Jurkat, Clone E6-1 (cell line): ENCODE measurements at regions not wholly inside any gene's neighbourhood (a gene's known extent, or its start where the extent isn't known, plus 50 kb on each side); places are given as distances from the start of the nearest gene placed in this dataset.
A peak's percentile ranks its signal among the peaks of the same experiment; 100 is the strongest.
"Not testable (repeated sequence)": the region's sequence is repeated elsewhere in the genome, so short reads cannot be mapped to it uniquely, and the experiment has no call there.

Source experiments
- DNase-seq: peaks from one replicate; pipeline ENCODE4 v3.0.0-alpha.2; 2011; ENCODE audit warnings: low read depth, low spot score
- H3K4me3 ChIP-seq: 2 replicates; pipeline ENCODE4 v1.5.1; 2011; ENCODE audit warnings: mild to moderate bottlenecking, low read length, control low read depth, moderate library complexity

DNA sequence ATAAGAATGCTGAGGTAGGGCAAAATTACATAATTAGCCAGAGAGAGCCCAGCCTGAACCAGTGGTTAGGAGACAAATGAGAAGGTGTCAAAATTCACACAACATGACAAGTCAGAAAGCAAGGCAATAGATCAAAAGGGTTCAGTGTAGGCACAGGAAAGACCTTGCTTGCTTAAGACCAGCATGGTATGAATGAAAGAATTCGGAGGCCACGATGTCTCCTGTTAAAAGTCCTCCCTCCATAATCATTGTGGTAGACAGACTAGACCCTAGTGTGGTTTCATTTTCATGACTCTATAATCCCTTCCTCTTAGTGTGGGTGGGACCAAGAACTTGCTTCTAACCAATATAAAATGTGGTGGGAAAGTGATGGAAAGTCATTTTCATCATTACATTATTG is 98.7 kb upstream of the ANKRD28 start:
- no peak overlapping the region for H3K4me3 ChIP-seq
- DNase-seq: peak; percentile 22

DNA sequence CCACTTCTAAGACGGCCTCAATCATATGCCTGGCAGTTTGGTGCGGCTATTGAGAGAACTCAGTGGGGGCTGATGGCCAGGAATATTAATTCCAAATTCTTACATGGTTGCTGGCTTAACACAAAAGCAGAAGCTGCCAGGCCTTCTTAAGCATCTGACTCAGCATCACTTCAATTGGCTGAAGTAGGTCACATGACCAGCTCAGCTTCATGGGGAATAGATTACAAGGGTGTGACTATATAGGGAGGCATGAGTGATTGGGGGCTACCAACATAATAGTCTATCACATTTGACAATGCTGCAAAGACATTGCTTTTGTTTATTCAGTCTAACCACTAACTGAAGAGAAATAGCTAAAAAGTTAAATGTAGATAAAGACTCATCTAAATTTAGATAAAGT is 101.6 kb upstream of the ANKRD28 start:
- DNase-seq: peak; percentile 15
- H3K4me3 ChIP-seq: no peak overlapping the region

DNA sequence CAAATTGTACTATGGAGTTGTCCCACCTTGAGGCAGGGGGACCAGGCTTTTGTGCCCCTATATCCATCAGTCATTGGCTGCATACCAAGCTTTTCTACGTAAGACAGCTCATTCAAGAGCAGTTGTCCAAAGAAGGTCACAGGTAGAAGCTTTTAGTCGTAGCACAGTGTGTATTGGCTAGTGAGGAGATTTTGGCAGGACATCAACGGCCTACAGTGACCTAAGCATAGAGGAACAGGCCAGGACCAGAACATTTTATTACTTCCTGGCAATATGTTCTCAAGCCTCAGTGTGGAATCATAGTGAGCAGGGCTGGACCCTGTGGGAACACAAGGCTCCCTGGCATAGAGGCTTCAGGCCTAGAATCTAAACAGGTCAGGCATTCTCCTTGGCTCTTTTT is 105.4 kb upstream of the ANKRD28 start:
- no peak overlapping the region for H3K4me3 ChIP-seq
- DNase-seq: no peak

DNA sequence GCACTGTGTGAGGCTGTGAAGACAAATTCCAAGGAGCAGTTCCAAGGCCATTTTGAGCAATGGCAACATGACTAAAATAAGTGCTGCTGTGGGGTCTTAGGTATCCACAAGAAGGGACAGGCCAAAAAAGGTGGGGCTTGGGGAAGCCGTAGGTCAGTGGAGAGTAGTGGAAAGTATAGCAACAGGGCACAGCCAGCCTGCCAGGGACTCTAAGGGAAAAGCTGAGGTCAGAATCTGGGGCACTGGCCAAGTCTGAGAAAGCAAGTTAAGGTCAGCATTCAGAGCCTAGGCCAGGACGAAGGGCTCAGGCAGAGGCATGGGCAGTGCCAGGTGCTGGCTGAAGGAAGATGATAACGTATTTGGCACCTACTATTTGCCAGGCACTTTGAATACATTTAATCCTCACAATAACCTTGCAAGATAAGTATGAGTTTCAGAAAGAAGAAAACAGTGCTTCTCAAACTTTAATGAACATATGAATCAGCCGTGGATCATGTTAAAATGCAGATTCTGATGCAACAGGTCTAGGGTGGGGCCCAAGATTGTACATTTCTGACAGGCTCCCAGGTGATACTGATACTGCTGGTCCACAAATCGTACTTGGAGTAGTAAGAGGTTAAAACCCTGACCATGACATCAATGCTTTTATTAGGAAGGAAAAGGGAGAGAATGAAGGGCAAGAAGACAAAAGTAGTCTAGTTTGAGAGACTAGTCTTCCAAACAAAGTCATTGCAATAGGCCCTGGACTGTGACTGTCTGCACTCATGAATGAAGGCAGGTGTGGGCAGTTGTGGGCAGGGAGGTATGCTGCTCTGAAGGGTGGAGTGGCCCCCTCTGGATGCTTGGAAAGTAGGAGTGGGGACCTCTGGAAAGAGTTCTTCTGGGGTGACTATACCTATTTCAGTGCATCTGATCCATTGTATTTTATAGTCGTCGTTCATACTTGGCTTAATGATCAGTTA is 106.3 kb upstream of the ANKRD28 start:
- H3K4me3 ChIP-seq: no peak overlapping the region
- DNase-seq: no peak

DNA sequence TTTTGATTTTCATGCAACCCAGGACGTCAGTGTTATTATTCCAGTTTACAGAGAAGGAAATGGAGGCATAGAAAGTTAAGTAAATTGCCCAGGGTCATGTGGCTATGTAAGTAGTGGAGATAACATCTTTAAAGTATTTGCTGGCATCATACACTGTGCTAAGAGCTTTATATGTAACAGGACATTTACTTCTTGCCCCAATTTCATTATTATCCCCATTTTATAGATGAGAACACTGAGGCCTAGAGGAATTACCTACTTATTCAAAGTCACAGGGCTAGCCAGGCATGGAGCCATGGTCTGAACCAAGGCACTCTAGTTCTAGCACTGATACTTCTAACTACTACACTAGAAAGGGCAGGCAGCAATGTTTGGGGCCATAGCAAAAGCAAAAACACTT is 107.3 kb upstream of the ANKRD28 start:
- no peak for DNase-seq
- H3K4me3 ChIP-seq: no peak overlapping the region

DNA sequence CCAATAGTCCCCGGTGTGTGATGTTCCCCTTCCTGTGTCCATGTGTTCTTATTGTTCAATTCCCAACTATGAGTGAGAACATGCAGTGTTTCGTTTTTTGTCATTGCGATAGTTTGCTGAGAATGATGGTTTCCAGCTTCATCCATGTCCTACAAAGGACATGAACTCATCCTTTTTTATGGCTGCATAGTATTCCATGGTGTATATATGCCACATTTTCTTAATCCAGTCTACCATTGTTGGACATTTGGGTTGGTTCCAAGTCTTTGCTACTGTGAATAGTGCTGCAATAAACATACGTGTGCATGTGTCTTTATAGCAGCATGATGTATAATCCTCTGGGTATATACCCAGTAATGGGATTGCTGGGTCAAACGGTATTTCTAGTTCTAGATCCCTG is 109.6 kb upstream of the ANKRD28 start:
- H3K4me3 ChIP-seq, DNase-seq: not testable (repeated sequence)

DNA sequence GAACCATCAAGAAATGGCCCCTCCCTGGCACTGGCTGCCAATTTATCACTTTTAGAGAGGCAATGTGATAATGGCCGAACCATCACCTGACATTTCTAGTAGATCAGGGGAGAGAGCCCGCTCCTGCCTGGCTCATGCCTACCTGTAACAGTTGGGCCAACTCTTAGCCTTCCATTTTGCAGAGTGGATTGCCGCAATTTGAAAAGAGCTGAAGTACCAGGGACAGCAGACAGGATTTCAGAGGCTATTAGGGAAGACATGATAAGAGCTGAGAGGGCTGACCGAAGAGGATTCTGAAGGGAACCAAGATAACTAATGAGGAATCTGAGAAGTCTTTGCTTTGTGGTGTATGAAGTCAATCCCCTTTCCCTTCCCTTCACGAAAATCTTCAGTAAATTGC is 121.2 kb upstream of the ANKRD28 start:
- DNase-seq: no peak
- no peak overlapping the region for H3K4me3 ChIP-seq

DNA sequence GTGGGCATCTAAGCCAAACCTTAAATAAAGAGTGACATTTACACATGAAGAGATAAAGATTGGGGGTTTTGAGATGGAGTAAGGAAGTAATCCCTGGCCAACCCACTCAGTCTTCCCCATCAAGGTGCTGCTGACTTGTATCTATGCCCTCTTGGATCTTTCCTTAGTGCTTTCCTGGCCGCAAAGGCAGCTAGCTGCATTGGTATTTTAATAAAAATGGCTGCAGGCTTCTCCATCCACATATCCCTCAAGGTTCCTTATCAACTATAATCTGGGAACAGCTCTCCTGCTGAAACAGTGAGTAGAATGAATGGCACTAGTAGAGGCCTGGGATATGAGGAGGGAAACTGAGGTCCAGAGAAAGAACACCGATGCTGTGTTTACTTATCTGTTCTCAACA is 122.2 kb upstream of the ANKRD28 start:
- no peak for DNase-seq

DNA sequence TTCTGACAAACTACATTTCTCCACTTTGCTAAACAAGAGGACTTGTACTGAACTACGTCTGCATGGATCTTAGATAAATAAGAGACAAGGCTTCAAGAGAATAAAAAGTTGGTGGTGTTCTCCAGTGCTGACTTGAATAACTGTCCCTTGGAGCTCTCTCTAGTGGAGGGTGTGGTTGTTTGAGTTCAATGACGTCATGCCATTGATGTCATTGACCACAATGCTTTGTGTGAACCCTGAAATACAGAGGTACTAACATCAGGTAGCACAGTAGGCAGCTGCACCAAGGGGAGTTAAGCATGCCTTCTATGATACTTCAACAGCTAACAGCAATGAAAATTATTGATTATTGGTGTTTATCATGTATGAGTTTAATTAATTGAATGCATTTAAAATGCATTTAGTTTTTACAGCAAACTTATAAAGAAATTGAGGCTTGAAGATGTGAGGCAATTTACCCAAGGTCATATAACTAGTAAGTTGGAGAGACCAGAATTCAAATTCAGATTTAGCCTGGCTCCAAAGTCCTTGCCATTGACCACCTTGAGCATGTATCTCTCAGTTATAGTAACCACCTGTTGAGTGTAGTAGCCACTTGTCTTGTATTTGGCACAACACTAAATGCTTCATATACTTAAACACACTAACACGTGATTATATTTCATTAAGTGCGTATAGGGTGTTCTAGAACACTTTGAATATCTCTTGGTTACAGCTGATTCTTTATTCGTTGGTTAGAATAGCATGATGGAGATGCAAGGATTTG is 126.0 kb upstream of the ANKRD28 start:
- DNase-seq: peak; percentile 10
- no peak overlapping the region for H3K4me3 ChIP-seq

More for the DNA sequence above, 122.2 kb upstream of the ANKRD28 start:
- H3K4me3 ChIP-seq: no peak overlapping the region

DNA sequence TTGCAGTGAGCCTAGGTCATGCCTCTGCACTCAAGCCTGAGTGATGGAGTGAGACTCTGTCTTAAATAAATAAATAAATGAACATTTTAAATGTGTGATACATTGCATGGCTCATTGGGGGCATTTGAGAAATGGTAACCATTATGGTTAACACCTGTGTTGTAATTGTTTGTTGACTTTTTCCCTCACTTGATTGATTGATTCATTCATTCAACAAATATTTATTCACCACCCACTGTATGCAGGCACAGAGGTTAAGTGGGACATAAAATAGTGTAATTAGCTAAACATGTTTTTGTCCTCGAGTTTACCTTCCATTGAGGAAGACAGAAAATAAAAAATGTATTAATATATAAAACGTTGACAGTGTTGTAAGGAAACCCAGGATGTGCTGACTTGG is 127.1 kb upstream of the ANKRD28 start:
- H3K4me3 ChIP-seq: no peak overlapping the region
- no peak for DNase-seq

DNA sequence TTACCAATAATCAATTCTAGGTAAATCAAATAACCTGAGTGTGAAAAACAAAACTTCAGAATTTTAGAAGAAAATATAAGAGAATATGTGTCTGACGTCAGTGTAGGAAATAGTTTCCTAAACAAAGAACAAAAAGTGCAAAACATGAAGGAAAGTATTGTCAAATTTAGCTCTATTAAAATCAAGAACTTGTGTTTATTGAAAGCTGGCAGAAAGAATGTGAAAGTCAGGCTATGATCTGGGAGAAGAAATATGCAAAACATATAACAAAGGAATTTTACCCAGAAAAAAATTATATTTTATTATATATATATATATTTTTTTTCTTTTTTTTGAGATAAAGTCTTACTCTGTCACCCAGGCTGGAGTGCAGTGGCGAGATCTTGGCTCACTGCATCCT is 129.1 kb upstream of the ANKRD28 start:
- H3K4me3 ChIP-seq: no peak overlapping the region

DNA sequence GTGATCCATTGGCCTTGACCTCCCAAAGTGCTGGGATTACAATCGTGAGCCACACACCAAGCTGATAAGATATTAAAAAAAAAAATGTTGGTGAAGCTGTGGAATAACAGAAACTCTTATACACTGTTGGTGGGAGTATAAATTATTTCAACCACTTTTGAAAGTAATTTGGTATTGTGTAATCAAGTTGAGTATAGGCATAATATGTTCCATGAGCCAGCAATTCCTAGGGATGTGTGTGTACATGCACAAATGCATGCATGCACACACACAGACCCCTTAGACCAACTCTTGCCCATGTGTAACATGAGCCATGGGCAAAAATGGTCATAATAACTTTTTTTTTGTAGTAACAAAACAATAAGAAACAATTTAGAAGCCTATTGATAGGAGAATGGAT is 130.2 kb upstream of the ANKRD28 start:
- no peak overlapping the region for H3K4me3 ChIP-seq
- DNase-seq: no peak

More for the DNA sequence above, 129.1 kb upstream of the ANKRD28 start:
- DNase-seq: no peak

DNA sequence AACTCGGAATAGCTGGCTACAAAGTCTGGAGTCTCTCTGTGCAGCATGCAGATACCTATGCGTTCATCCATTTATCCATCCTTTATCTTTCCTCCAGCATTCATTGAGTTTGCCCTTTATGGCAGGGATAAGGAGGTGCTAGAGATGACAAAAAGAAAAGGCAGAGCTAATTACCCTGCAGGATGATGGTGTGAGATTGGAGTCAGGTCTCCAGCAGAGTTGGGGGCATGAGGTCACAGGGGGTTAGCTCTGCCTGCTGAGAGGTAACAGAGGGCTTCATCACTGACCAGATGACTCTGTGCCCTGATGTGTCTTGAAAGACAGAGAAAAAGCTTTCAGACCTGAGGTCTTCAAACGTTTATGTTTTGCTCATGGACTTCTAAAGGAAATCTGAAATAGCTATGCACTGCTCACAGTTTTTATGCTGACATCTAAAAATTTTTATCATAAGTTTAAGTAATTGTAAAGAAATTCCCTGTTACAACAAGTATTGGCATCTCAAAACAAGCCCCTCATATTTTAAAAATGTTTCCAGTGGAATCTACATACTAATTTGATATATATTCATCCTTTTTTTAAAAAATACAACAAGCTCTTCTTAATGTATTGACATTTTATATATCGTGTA is 132.3 kb upstream of the ANKRD28 start:
- DNase-seq: no peak
- H3K4me3 ChIP-seq: no peak overlapping the region

DNA sequence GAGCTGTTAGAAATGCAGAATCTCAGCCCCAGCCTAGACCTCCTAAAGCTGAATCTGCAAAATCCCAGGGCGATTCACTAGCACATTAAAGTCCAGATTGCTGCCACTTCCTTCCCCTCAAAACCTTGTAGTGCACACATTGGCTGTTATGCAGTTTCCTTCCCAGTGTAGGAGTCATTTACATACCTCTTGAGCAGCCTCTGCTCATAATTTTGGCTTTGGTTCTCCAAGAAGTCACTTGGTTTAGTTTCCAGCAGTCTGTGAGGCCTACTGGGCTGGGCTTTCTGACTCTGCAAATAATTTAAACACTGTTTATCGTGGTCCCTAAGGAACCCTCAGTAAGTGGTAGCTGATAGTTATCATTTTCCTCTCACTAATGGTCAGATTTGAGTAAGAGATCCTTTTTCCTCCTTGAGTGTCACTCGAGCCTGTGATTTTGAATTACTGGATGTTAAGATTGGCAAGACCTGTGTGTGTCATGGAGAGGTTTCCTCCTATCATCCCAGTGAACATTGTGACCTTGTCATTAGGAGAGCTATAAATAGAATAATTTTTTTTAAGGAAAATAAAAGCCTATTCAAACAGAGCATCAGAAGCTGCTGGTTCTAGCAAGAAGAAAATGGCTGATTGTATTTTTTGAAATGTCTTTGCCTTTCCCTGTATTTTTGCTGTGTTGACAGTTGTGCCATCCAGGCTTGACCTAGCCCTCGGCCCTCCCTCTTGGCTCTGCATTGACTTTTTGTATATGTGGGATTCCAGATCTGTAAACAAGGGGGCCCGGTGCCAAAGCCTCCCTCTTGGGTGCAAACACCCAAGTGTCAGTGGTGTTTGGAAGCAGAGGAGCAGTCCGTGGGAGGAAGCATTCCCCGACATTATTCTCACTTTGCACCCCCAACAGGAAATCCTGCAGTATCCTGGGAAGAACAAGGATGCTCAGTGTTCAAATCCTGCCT is 134.8 kb upstream of the ANKRD28 start:
- H3K4me3 ChIP-seq: no peak overlapping the region
- DNase-seq: no peak

DNA sequence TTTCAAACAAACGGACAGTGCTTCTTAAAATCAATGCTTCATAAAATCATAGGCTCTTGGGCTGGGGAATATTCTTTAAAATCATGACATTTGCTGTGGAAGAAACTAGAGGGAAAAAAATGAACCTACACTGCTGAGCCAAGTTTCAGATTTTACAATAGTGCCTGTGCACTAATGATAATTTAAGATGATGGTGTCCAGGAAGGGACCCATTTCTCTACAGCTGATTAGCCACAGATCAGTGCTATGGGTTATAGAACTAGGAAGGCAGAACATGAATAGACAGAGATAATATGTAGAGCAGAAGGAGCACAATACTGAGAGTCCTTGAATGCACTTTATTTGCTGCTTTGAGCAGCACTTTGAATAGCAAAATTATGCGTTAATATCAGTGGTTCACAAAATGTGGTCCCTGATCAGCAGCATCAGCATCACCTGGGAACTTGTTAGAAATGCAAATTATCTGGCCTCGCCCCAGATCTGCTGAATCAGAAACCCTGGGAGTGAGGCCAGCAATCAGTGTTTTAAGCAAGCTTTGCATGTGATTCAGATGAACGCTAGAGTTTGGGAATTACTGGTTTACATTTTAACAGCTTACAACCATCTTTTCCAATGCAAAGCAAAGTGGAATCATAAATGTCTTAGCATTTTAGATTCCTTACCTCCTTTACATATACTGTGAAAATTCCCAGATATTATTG is 135.8 kb upstream of the ANKRD28 start:
- DNase-seq: no peak
- H3K4me3 ChIP-seq: no peak overlapping the region

DNA sequence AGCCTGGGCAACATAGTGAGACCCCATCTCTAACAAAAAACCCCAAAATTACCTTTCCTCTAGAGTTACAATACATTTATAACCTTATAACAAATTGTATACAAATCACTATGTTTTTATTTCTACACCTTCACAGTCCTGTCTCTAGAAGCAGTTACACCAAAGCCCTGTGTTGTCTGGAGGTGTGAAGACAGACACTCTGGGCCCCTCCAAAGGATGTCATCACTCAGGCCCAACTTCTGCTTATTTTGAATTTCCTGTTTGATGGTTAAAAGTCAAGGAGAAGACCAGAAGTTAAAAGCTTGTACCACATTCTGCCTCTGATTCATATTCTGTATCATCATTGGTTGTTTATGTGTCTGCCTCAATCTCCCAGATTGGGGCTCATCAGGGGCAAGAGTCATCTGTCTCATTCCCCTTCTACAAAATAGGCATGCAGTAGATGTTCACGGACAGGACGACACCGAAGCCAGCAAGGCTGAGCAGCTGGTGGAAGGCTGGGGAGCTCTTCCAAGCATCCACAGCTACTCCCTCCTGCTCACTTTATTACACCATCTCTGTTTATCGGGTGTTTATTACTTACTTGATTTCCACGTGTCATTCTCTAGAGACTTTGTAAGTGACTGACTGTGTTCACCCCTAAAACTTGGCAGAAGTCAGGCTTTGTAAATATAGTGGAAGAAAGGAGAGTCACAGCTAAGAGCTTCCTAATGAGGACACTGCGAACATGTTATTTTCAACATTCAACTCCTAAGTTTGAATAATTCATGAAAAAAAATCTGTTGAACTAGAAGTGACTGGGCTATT is 136.8 kb upstream of the ANKRD28 start:
- no peak overlapping the region for H3K4me3 ChIP-seq
- DNase-seq: no peak

DNA sequence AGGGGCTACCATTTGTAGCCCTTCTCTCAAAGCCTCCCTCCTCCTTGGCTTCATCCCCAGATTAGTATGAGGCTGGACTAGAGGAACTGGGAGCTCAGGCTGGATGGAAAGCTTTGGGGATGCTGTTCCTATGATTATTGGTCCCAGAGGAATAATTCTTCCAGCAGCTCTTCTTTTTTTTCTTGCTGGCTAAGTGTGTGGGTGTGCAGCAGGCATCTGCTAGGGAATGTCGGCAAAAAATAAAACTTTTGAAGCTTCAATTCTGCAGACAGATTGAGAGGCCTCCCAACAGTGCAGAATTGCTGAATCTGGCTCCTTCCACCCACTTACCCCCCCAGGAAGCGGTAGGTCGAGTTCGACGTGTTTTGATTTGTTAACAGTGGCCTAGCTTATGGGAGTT is 138.5 kb upstream of the ANKRD28 start:
- no peak for DNase-seq
- no peak overlapping the region for H3K4me3 ChIP-seq
